ENCODE measurements at regions not wholly inside any gene's neighbourhood (a gene's known extent, or its start where the extent isn't known, plus 50 kb on each side); places are given as distances from the start of the nearest gene placed in this dataset.

- POLR2A ChIA-PET = no interaction called here
- DNase-seq (ENCODE audit: extremely low spot score) = no peak
- CTCF ChIA-PET = no interaction called here
- no peak for TF ChIP-seq L3MBTL2 (conservative IDR thresholded peaks at IDR 0.05)
These were observed 279.5 kb downstream of the ANKRD50 start for GRCh38 chr4:124433044-124433443.

GRCh38 chr4:124433500-124433899, 279.0 kb downstream of the ANKRD50 start:
- TF ChIP-seq PKNOX1 (IDR thresholded peaks at IDR 0.05) = peak; percentile 51
- TF ChIP-seq ARNT (IDR thresholded peaks at IDR 0.05) = no peak
- no peak for TF ChIP-seq FOXA1 (IDR thresholded peaks at IDR 0.05)
- TF ChIP-seq FOXK2 (IDR thresholded peaks at IDR 0.05) = no peak
- no peak for TF ChIP-seq TARDBP (IDR thresholded peaks at IDR 0.05)
- CTCF ChIA-PET = no interaction called here
- POLR2A ChIA-PET = no interaction called here
- DNase-seq (ENCODE audit: extremely low spot score) = no peak

GRCh38 chr4:124435274-124435950, 277.1 kb downstream of the ANKRD50 start:
- ChIA-PET POLR2A (no interaction called here), CTCF (no interaction called here)
- TF ChIP-seq ELF4 (IDR thresholded peaks at IDR 0.05) (no peak), SUZ12 (IDR thresholded peaks at IDR 0.05) (no peak), BHLHE40 (IDR thresholded peaks at IDR 0.05; ENCODE audit: borderline replicate concordance) (no peak), LEF1 (IDR thresholded peaks at IDR 0.05; ENCODE audit: borderline replicate concordance) (no peak), HDGF (IDR thresholded peaks at IDR 0.05; ENCODE audit: borderline replicate concordance) (no peak), ZNF384 (IDR thresholded peaks at IDR 0.05) (no peak), FOXM1 (IDR thresholded peaks at IDR 0.05; ENCODE audit: borderline replicate concordance) (no peak), FOXK2 (IDR thresholded peaks at IDR 0.05) (no peak), TARDBP (IDR thresholded peaks at IDR 0.05) (no peak), FOXA1 (IDR thresholded peaks at IDR 0.05) (no peak), L3MBTL2 (conservative IDR thresholded peaks at IDR 0.05) (no peak)
- no peak for DNase-seq (ENCODE audit: extremely low spot score)

- ChIA-PET POLR2A (no interaction called here), CTCF (no interaction called here)
- no peak for DNase-seq (ENCODE audit: extremely low spot score)
These were observed 274.6 kb downstream of the ANKRD50 start for GRCh38 chr4:124437853-124438495.

GRCh38 chr4:124445071-124445470, 267.5 kb downstream of the ANKRD50 start:
- no peak for DNase-seq (ENCODE audit: extremely low spot score)
- ChIA-PET CTCF (no interaction called here), POLR2A (no interaction called here)
- TF ChIP-seq FOXM1 (IDR thresholded peaks at IDR 0.05; ENCODE audit: borderline replicate concordance) (no peak), PKNOX1 (IDR thresholded peaks at IDR 0.05) (no peak), FOXK2 (IDR thresholded peaks at IDR 0.05) (no peak), NFRKB (IDR thresholded peaks at IDR 0.05) (no peak), ZNF384 (IDR thresholded peaks at IDR 0.05) (no peak), TARDBP (IDR thresholded peaks at IDR 0.05) (no peak), SUZ12 (IDR thresholded peaks at IDR 0.05) (no peak), ELF4 (IDR thresholded peaks at IDR 0.05) (no peak), BHLHE40 (IDR thresholded peaks at IDR 0.05; ENCODE audit: borderline replicate concordance) (no peak), SP1 (IDR thresholded peaks at IDR 0.05) (no peak), ARNT (IDR thresholded peaks at IDR 0.05) (no peak), HDGF (IDR thresholded peaks at IDR 0.05; ENCODE audit: borderline replicate concordance) (no peak)

More at GRCh38 chr4:124437853-124438495, 274.6 kb downstream of the ANKRD50 start:
- TF ChIP-seq FOXA1 (IDR thresholded peaks at IDR 0.05) (no peak), ZNF384 (IDR thresholded peaks at IDR 0.05) (no peak), FOXM1 (IDR thresholded peaks at IDR 0.05; ENCODE audit: borderline replicate concordance) (no peak), BHLHE40 (IDR thresholded peaks at IDR 0.05; ENCODE audit: borderline replicate concordance) (no peak), LEF1 (IDR thresholded peaks at IDR 0.05; ENCODE audit: borderline replicate concordance) (no peak), CTBP1 (IDR thresholded peaks at IDR 0.05; ENCODE audit: borderline replicate concordance) (no peak), FOXK2 (IDR thresholded peaks at IDR 0.05) (no peak), PKNOX1 (IDR thresholded peaks at IDR 0.05) (no peak), SUZ12 (IDR thresholded peaks at IDR 0.05) (no peak), L3MBTL2 (conservative IDR thresholded peaks at IDR 0.05) (no peak), HDGF (IDR thresholded peaks at IDR 0.05; ENCODE audit: borderline replicate concordance) (no peak), ELF4 (IDR thresholded peaks at IDR 0.05) (no peak), NFRKB (IDR thresholded peaks at IDR 0.05) (no peak), ARNT (IDR thresholded peaks at IDR 0.05) (no peak), TARDBP (IDR thresholded peaks at IDR 0.05) (no peak), SP1 (IDR thresholded peaks at IDR 0.05) (no peak)

DNA sequence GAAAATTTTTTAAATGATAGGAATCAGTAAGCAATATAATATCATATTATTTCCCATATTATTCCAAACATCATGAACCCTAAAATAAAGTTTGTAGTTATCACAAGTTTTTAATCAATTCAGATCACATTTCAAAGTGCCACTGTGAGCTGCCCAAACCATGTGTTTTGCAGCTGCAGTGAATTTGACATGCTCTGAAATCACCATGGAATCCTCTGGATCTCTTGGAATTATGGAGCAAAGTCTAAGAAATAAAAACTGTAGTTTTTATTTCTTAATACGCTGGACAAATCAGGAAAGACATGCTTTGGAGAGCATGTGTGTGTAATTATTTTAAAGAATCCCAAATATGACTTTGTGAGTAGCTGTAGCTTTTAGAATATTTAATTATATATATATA, 262.7 kb downstream of the ANKRD50 start:
- POLR2A ChIA-PET = no interaction called here
- TF ChIP-seq ZNF384 (IDR thresholded peaks at IDR 0.05) (no peak), FOXM1 (IDR thresholded peaks at IDR 0.05; ENCODE audit: borderline replicate concordance) (no peak), BHLHE40 (IDR thresholded peaks at IDR 0.05; ENCODE audit: borderline replicate concordance) (no peak), HDGF (IDR thresholded peaks at IDR 0.05; ENCODE audit: borderline replicate concordance) (no peak), FOXA1 (IDR thresholded peaks at IDR 0.05) (no peak), PKNOX1 (IDR thresholded peaks at IDR 0.05) (no peak), ARNT (IDR thresholded peaks at IDR 0.05) (no peak)
- CTCF ChIA-PET = no interaction called here
- no peak for DNase-seq (ENCODE audit: extremely low spot score)
